Urinary bladder (tissue), 3 donors: ENCODE measurements at regions not wholly inside any gene's neighbourhood (a gene's known extent, or its start where the extent isn't known, plus 50 kb on each side); places are given as distances from the start of the nearest gene placed in this dataset.

Experiments
- DNase-seq: peaks from one replicate; pipeline ENCODE4 v3.0.0-alpha.2; 2015; ENCODE audit errors: extremely low spot score
- H3K27ac ChIP-seq: one replicate; pipeline ENCODE4 v1.5.1; 2013; ENCODE audit warnings: low read depth, mild to moderate bottlenecking, moderate library complexity
- H3K36me3 ChIP-seq: one replicate; pipeline ENCODE4 v1.6.1; 2013; ENCODE audit warnings: mild to moderate bottlenecking, moderate library complexity; ENCODE audit not compliant: insufficient read depth
- H3K4me1 ChIP-seq: one replicate; pipeline ENCODE4 v1.6.1; 2013; ENCODE audit warnings: mild to moderate bottlenecking, moderate library complexity; ENCODE audit not compliant: insufficient read depth
- H3K4me3 ChIP-seq: one replicate; pipeline ENCODE4 v1.5.1; 2013; ENCODE audit warnings: low read depth, low read length
- WGBS: extraction: QIAGEN DNeasy Blood & Tissue Kit; methylation state at CpG from one replicate; pipeline ENCODE4 v1.1.7; 2013; 5-methylcytosine and 5-hydroxymethylcytosine counted together
- donor health status: healthy with polysubstance abuse.
- donor health status: healthy.

DNA sequence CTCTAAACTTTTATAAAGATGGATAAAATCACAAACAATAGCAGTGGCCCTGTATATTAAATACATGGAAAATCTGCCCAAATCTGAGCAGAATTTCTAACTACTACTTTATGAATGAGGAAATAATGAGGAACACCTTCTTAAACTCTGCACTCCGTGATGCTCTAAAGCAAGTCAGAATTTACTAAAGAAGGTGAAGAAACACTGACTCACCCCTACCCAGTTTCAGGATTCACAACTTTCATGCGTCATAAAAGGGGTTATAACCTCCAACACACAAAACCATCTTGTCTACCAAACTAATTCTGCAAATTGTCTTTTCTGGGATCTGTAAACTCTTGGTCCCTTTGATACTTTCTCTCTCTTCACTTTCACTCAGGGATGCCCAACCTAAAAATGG, 561.1 kb upstream of the ACO1 start:
- 90% methylated on average over 2 of the region's 2 CpGs for WGBS
- no peak for DNase-seq
- Histone ChIP-seq H3K36me3 (no peaks in the 10 kb centered on the region), H3K4me3 (no peak overlapping the region), H3K27ac (no peak overlapping the region), H3K4me1 (no peaks in the 10 kb centered on the region)

DNA sequence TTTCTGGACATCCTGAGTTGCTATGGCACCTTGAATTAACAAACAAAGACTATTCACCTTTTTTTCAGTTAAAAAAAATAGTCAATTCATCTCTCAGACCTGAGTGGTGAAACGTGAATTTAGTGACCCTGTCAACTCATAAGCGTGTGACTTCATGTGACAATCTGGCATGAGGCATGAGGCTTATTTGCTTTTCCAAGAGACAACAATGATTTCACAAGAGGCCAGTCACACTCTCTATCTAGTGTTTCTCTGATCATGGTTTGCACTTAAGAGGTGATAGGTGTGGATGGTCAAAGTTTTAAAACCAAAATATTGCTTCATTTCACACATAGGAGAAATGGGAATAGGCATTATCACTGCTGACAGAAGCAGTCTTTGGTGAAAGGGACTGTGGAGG, 559.6 kb upstream of the ACO1 start:
- no peak overlapping the region for H3K27ac ChIP-seq
- no peaks in the 10 kb centered on the region for H3K36me3 ChIP-seq
- 64% methylated on average over 2 of the region's 2 CpGs for WGBS
- no peak for DNase-seq
- no peaks in the 10 kb centered on the region for H3K4me1 ChIP-seq
- no peak overlapping the region for H3K4me3 ChIP-seq

DNA sequence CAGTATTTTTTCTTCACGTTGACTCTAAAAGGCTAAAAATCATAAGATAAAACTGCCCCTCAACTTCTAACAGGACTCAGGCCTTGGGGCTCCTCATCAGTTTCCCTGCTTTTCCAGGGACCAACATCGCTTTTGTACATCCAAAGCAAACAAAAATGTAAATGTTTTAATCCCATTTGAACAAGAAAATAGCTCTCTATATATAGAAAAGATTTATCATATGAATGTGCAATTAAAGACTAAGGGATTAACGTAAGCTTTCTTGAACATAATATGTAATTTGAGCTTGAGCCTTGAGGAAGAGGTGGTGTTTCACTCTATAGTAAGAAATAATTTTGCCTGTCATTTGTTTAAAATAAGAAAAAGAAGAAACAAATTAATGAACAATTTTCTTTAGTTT, 547.2 kb upstream of the ACO1 start:
- Histone ChIP-seq H3K4me3 (no peak overlapping the region), H3K27ac (no peak overlapping the region), H3K36me3 (no peaks in the 10 kb centered on the region), H3K4me1 (no peaks in the 10 kb centered on the region)
- DNase-seq: no peak
- WGBS: 87% methylated on average over 3 of the region's 3 CpGs

DNA sequence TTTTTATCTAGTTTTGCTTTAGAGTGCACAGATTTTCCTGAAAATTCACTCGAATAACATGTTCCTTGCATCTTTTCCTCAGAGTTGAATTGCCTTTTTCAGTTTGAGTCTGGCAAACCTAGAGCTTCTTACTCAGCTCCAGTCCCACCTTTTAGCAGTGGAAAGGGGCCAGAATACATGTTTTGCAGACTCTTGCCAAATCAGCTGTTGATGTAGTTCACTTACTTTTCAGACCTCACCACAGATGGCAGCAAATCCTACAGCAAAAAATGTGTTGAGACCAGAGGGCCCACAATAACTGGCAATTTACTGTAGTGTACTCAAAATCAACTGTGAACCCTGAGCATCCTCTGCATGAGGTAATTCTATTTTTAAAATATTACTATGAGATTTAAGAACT, 545.2 kb upstream of the ACO1 start:
- Histone ChIP-seq H3K36me3 (no peaks in the 10 kb centered on the region), H3K4me1 (no peaks in the 10 kb centered on the region), H3K4me3 (no peak overlapping the region), H3K27ac (no peak overlapping the region)
- WGBS: 62% methylated on average over 1 of the region's 1 CpG
- DNase-seq: no peak

DNA sequence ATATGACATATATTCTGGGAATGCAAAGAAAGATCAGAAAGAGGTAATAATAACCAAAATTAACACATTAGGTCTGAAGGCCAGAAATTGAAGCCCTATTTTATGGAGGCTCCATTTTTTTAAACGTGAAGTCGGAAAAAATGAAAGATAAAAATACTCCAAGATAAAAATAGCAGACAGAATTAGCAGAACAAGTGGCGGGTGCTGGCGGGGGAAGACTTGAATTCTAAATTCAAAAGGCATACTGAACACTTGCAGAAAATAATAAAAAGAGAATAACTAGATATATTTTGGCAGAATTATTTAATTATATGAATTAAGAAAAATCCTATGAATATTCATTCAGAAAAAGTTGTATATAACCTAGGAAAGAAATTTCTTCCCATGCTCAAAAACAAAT, 543.7 kb upstream of the ACO1 start:
- WGBS: 45% methylated on average over 4 of the region's 4 CpGs
- no peak for DNase-seq
- no peak overlapping the region for H3K27ac ChIP-seq
- no peaks in the 10 kb centered on the region for H3K36me3 ChIP-seq
- H3K4me3 ChIP-seq: no peak overlapping the region
- no peaks in the 10 kb centered on the region for H3K4me1 ChIP-seq

DNA sequence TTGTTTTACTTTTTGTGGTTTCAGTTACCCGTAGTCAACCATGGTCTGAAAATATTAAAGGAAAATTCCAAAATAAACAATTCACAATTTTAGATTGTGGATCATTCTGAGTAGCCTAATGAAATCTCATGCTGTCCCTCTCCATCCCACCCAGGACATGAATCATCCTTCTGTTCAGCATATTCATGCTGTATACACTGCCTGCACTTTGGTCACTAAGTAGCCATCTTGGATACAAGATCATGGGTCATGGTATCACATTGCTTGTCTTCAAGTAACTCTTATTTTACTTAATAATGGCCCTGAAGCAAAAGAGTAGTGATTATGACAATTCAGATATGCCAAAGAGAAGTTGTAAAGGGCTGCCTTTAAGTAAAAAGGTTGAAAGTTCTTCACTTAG, 536.5 kb upstream of the ACO1 start:
- WGBS: 62% methylated on average over 1 of the region's 1 CpG
- H3K36me3 ChIP-seq: no peaks in the 10 kb centered on the region
- DNase-seq: no peak
- H3K4me3 ChIP-seq: no peak overlapping the region
- no peak overlapping the region for H3K27ac ChIP-seq
- H3K4me1 ChIP-seq: no peaks in the 10 kb centered on the region

DNA sequence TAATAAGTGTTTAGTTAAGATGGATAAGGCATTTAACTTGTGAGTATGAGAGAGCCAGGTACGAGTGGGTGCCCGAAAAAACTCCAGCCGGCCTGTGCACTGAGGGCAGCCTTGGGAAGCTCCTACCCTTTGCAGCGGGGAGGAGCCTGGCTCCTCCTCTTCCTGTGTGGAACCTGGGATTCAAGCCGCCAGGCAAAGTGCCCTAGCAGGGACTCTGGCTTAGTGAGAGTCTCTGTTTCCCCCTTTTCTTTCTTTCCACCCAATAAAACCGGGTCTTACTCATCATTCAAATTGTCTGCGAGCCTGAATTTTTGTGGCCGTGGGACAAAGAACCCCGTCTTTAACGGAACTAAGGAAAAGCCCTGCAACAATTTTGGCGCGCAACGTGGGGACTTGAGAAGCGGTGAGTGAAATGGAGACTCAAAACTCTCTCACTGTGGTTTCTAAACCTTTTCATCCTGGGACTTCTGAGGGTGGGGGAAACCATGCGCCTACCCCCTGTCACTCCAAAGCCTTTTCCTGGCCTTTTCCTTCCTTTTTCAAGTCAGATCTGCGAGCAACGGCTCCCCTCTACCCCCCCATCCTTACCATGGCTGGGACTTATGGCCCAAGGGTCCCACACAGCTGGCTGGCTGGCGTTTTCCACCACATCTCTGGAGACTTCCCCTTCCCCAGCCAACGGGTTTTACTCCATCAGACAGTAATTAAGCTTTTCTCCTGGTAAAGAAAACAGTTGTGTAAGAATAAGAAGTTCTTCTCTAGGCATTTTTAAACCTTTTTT, 535.7 kb upstream of the ACO1 start:
- Histone ChIP-seq H3K4me3 (no peak overlapping the region), H3K4me1 (no peaks in the 10 kb centered on the region), H3K27ac (no peak overlapping the region), H3K36me3 (no peaks in the 10 kb centered on the region)
- no peak for DNase-seq
- 87% methylated on average over 19 of the region's 19 CpGs for WGBS

DNA sequence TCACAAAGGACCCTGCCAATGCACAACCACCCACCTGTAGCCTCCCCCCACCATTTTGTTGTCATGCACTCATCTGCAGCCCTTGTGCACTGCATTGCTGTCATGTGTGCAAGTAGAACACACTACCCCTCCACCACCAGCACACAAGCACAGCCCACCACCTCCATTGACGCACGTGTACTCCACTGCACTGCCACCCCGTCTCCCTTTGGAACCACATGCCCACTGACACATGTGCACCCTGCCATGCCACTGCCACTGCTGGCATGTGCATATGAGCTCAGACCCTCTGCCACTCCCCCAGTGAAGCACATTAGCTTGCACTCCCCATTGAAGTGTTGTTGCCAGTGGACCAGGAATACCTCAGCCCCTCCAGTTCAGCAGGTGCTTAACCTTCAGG, 530.3 kb upstream of the ACO1 start:
- no peak overlapping the region for H3K4me3 ChIP-seq
- H3K4me1 ChIP-seq: no peaks in the 10 kb centered on the region
- no peaks in the 10 kb centered on the region for H3K36me3 ChIP-seq
- no peak for DNase-seq
- 93% methylated on average over 3 of the region's 3 CpGs for WGBS
- no peak overlapping the region for H3K27ac ChIP-seq

DNA sequence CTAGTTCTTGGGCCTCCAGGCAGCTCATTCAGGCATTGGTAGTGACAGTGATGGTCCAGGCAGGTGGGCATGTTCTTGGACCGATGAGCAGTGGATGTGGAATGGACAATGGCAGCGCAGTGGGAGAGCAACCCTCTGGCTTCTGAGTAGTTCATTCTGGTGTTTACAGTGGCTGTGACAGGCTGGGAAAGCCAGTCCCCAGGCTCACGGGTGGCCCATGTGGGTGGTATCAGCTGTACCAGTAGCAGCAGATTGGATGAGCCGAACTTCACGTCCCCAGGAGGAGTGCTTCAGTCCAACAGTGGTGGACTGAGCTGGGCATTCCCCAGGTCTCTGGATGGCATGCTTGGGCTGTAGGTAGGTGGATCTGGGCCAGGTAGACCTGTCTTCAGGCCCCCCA, 515.6 kb upstream of the ACO1 start:
- H3K4me1 ChIP-seq: no peaks in the 10 kb centered on the region
- no peak overlapping the region for H3K4me3 ChIP-seq
- WGBS: 90% methylated on average over 5 of the region's 5 CpGs
- no peak for DNase-seq
- no peaks in the 10 kb centered on the region for H3K36me3 ChIP-seq
- H3K27ac ChIP-seq: no peak overlapping the region

DNA sequence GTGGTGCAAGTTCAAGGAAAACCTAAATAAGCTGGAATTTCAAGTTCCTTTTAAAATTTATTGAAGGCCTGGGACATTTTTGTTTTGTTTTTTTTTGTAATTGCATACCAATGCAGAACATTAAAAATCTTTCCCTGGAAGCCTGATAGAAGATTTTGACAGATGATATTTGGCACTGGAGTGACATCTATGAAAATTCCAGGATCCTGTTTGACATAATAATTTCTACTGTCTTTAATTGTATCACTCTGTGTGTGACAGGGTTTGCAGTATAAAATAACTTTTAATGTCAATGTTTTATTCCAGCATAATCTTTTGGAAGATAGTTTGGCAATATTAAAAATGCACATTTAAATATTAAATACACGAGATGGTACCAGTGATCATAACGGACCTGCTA, 514.2 kb upstream of the ACO1 start:
- Histone ChIP-seq H3K4me1 (no peaks in the 10 kb centered on the region), H3K27ac (no peak overlapping the region), H3K4me3 (no peak overlapping the region), H3K36me3 (no peaks in the 10 kb centered on the region)
- WGBS: 76% methylated on average over 2 of the region's 2 CpGs
- no peak for DNase-seq

DNA sequence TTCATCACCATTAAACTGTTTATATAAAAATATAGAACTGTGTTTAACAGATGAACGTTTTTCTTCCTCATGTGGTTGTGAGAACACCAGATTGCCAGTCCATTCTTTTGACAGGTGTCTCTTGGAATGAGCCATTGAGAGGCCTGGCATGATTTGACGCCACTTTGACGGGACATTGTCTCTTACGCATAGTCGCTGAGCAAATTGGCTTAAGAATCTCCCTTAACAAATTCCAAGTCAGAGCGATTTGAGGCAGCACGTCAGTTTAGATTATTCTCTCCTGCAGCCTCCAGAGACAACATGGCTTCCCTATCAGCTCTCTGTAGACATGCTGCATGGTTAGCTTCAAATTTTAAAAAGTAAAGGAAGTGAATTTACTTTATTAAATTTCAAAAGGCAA, 510.7 kb upstream of the ACO1 start:
- Histone ChIP-seq H3K4me3 (no peak overlapping the region), H3K27ac (no peak overlapping the region), H3K4me1 (no peaks in the 10 kb centered on the region), H3K36me3 (no peaks in the 10 kb centered on the region)
- 86% methylated on average over 7 of the region's 7 CpGs for WGBS
- DNase-seq: no peak

DNA sequence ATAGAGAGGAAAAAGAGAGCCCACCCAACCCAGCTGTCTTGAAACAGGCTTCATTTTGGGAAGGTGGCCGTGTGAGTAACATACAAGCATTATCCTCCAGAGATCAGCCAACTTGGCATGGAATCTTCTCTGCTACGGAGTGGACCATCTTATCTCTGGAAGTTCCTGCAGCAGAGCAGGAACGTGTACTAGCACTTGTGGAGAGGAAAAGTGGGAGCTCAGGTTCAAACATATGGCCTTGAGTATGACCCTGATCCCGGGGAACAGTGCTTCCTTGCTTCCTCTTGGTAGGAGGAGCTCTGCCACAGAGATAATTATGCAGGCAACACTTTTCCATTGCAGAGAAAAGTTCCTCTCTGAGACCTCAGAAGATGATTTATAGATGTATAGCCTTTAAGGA, 490.4 kb upstream of the ACO1 start:
- no peak overlapping the region for H3K27ac ChIP-seq
- no peak for DNase-seq
- WGBS: 35% methylated on average over 4 of the region's 4 CpGs

DNA sequence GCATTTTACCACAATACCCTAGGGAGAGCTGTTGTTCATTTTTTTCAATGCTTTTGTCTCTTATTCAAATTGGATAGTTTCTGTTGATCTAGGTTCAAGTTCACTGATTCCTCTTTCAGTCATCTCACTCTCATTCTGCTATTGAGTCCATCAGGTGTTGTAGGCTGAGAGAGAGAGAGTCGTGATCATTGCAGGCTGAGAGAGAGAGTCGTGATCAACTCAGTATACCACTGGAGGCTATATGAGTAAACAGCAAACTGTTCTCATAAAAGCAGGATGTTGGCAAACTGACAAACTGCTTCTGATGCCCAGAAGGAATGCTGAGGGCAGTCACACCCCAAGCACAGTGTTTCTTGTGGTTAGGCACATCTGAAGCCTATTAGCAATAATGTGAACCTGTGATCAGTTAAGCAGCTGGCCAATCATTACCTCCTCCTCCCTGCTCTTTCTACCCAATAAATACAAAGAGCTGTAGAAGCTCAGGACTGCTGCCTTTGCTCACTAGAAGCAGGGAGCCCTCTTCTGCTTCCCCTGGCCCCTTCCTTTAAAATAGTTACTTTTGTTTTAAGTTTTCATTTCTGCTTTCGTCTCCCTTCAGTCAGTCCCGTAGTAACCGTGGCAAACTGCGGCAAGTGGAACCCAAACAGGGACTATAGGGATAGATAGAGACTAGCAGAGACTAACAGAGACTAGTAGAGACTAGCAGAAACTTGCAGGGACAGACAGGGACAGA, 476.1 kb upstream of the ACO1 start:
- WGBS: 74% methylated on average over 6 of the region's 6 CpGs
- Histone ChIP-seq H3K27ac (no peak overlapping the region), H3K4me1 (no peaks in the 10 kb centered on the region), H3K4me3 (no peak overlapping the region), H3K36me3 (no peaks in the 10 kb centered on the region)
- no peak for DNase-seq

More for the DNA sequence above, 490.4 kb upstream of the ACO1 start:
- H3K4me1 ChIP-seq: no peaks in the 10 kb centered on the region
- H3K36me3 ChIP-seq: no peaks in the 10 kb centered on the region
- no peak overlapping the region for H3K4me3 ChIP-seq

DNA sequence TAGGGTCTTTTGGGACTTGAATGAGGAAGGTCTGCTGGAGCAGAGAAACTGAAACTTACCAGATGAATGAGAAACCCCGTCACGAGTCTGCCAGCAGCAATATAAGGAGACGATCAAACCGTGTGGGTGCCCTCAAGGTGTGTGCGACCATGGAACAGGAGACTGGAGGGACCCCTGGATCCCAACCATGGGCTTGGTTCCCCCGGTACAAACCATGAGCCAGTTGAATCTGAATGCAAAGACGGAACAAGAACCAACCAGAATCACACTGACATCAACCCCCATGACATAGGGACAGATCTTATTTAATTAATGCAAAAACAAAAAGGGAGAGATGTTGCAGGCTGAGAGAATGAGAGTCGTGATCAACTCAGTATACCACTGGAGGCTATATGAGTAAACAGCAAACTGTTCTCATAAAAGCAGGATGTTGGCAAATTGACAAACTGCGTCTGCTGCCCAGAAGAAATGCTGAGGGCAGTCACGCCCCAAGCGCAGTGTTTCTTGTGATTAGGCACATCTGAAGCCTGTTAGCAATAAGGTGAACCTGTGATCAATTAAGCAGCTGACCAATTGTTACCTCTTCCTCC, 475.5 kb upstream of the ACO1 start:
- WGBS: 68% methylated on average over 11 of the region's 11 CpGs
- Histone ChIP-seq H3K4me1 (no peaks in the 10 kb centered on the region), H3K4me3 (no peak overlapping the region), H3K27ac (no peak overlapping the region), H3K36me3 (no peaks in the 10 kb centered on the region)
- DNase-seq: no peak
